ENCODE measurements at regions not wholly inside any gene's neighbourhood (a gene's known extent, or its start where the extent isn't known, plus 50 kb on each side); places are given as distances from the start of the nearest gene placed in this dataset.
"Not testable (repeated sequence)": the region's sequence is repeated elsewhere in the genome, so short reads cannot be mapped to it uniquely, and the experiment has no call there.

DNA sequence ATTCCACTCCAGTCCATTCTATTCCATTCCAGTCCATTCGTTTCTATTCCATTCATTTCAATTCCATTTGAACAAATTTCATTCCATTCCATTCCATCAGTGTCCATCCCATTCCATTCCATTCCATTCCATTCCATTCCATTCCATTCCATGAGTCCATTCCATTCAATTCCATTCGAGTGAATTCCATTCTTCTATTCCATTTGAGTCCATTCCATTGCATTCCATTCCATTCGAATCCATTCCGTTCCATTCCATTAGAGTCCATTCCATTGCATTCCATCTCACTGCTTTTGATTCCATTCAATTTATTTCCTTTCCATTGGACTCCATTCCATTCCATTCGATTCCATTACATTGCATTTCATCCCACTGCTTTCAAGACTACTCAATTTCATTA lies 1132.1 kb downstream of the RPIA start:
- no peak overlapping the region for H3K27ac ChIP-seq (ENCODE audit: low read depth, low read length)
- no peaks in the 10 kb centered on the region for H3K9me3 ChIP-seq (ENCODE audit: control insufficient read depth, insufficient read depth, low read depth, low read length)
- no peaks in the 10 kb centered on the region for H3K4me1 ChIP-seq (ENCODE audit: control insufficient read depth, insufficient read depth, low read length)
- no peaks in the 10 kb centered on the region for H3K36me3 ChIP-seq (ENCODE audit: control insufficient read depth, insufficient read depth, low read length)
- no peak overlapping the region for H3K9ac ChIP-seq (ENCODE audit: low read length)
- H3K27me3 ChIP-seq (ENCODE audit: control insufficient read depth, insufficient read depth, low read length) = no peaks in the 10 kb centered on the region
- H3K4me3 ChIP-seq (ENCODE audit: low read depth, low read length) = no peak overlapping the region

DNA sequence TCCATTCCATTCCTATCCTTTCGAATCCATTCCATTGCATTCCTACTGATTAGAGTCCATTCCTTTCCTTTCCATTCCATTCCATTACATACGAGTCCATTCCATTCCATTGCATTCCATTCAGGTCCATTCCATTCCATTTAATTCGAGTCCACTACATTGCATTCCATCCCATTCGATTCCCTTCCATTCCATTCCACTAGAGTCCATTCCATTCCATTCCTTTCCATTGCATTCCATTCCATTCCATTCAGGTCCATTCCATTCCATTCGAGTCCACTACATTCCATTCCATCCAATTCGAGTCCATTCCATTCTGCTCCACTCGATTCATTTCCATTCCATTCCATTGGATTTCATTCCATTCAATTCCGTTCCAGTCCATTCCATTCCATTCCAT lies 1133.6 kb downstream of the RPIA start:
- Histone ChIP-seq H3K4me1 (ENCODE audit: control insufficient read depth, insufficient read depth, low read length) (no peaks in the 10 kb centered on the region), H3K36me3 (ENCODE audit: control insufficient read depth, insufficient read depth, low read length) (no peaks in the 10 kb centered on the region), H3K9ac (ENCODE audit: low read length) (no peak overlapping the region), H3K4me3 (ENCODE audit: low read depth, low read length) (peak overlapping the region; percentile 0; the same call in 1 of the 2 replicates), H3K9me3 (ENCODE audit: control insufficient read depth, insufficient read depth, low read depth, low read length) (no peaks in the 10 kb centered on the region), H3K27ac (ENCODE audit: low read depth, low read length) (no peak overlapping the region), H3K27me3 (ENCODE audit: control insufficient read depth, insufficient read depth, low read length) (no peaks in the 10 kb centered on the region)

DNA sequence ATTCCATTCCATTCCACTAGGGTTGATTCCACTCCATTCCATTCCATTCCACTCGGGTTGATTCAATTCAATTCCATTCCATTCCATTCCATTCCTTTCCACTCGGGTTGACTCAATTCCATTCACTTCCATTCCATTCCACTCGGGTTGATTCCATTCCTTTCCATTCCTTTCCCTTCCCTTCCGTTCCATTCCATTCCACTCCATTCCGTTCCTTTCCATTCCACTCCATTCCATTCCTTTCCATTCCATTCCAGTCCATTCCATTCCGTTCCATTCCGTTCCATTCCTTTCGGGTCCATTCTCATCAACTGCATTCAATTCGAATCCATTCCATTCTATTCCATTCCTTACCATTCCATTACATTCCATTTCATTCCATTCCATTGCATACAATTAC lies 1135.3 kb downstream of the RPIA start:
- not testable (repeated sequence) for H3K27me3 ChIP-seq (ENCODE audit: control insufficient read depth, insufficient read depth, low read length); H3K9ac ChIP-seq (ENCODE audit: low read length); H3K27ac ChIP-seq (ENCODE audit: low read depth, low read length); H3K4me1 ChIP-seq (ENCODE audit: control insufficient read depth, insufficient read depth, low read length); H3K36me3 ChIP-seq (ENCODE audit: control insufficient read depth, insufficient read depth, low read length); H3K9me3 ChIP-seq (ENCODE audit: control insufficient read depth, insufficient read depth, low read depth, low read length)
- 0 out of 2 replicates have a peak overlapping the region, but pooled peaks have one; percentile 1 for H3K4me3 ChIP-seq (ENCODE audit: low read depth, low read length)

DNA sequence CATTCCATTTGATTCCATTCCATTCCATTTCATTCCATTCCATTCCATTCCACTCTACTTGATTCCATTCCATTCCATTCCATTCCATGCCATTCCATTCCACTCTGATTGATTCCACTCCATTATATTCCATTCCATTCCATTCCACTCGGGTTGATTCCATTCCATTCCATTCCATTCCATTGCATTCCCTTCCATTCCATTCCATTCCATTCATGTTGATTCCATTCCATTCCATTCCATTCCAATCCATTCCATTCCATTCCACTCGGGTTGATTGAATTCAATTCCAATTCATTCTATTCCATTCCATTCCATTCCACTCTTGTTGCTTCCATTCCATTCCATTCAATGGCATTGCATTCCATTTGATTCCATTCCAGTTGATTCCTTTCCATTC lies 1136.4 kb downstream of the RPIA start:
- H3K27me3 ChIP-seq (ENCODE audit: control insufficient read depth, insufficient read depth, low read length); H3K4me1 ChIP-seq (ENCODE audit: control insufficient read depth, insufficient read depth, low read length); H3K9me3 ChIP-seq (ENCODE audit: control insufficient read depth, insufficient read depth, low read depth, low read length); H3K9ac ChIP-seq (ENCODE audit: low read length); H3K36me3 ChIP-seq (ENCODE audit: control insufficient read depth, insufficient read depth, low read length); H3K27ac ChIP-seq (ENCODE audit: low read depth, low read length): not testable (repeated sequence)
- H3K4me3 ChIP-seq (ENCODE audit: low read depth, low read length) = peak overlapping the region; percentile 2; the same call in 1 of the 2 replicates

DNA sequence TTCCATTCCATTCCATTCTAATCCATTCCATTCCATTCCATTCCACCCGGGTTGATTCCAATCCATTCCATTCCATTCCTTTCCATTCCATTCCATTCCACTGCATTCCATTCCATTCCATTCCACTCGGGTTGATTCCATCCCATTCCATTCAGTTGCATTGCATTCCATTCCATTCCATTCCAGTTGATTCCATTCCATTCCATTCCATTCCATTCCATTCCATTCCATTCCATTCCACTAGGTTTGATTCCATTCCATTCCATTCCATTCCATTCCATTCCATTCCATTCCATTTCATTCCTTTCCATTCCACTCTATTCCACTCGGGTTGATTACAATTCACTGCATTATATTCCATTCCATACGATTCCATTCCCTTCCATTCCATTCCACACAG lies 1136.9 kb downstream of the RPIA start:
- H3K36me3 ChIP-seq (ENCODE audit: control insufficient read depth, insufficient read depth, low read length); H3K4me3 ChIP-seq (ENCODE audit: low read depth, low read length); H3K9ac ChIP-seq (ENCODE audit: low read length); H3K27ac ChIP-seq (ENCODE audit: low read depth, low read length); H3K9me3 ChIP-seq (ENCODE audit: control insufficient read depth, insufficient read depth, low read depth, low read length); H3K27me3 ChIP-seq (ENCODE audit: control insufficient read depth, insufficient read depth, low read length); H3K4me1 ChIP-seq (ENCODE audit: control insufficient read depth, insufficient read depth, low read length): not testable (repeated sequence)

DNA sequence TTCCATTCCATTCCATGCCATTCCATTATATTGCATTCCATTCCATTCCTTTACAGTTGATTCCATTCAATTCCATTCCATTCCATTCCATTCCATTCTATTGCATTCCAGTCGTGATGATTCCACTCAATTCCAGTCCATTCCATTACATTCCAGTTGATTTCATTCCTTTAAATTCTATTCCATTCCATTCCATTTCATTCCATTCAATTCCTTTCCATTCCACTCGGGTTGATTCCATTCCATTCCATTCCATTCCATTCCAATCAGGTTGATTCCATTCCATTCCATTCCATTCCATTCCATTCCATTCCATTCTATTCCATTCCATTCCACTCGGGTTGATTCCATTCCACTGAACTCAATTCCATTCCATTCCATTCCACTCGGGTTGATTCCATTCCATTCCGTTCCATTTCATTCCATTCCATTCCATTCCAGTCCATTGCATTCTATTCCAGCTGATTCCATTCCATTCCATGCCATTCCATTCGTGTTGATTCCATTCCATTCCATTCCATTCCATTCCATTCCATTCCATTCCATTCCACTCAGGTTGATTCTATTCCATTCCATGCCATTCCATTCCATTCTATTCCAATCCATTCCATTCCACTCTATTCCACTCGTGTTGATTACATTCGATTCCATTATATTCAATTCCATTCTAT lies 1137.6 kb downstream of the RPIA start:
- not testable (repeated sequence) for H3K9ac ChIP-seq (ENCODE audit: low read length); H3K36me3 ChIP-seq (ENCODE audit: control insufficient read depth, insufficient read depth, low read length); H3K27me3 ChIP-seq (ENCODE audit: control insufficient read depth, insufficient read depth, low read length); H3K27ac ChIP-seq (ENCODE audit: low read depth, low read length); H3K4me1 ChIP-seq (ENCODE audit: control insufficient read depth, insufficient read depth, low read length); H3K9me3 ChIP-seq (ENCODE audit: control insufficient read depth, insufficient read depth, low read depth, low read length)
- H3K4me3 ChIP-seq (ENCODE audit: low read depth, low read length) = 0 out of 2 replicates have a peak overlapping the region, but pooled peaks have one; percentile 3

DNA sequence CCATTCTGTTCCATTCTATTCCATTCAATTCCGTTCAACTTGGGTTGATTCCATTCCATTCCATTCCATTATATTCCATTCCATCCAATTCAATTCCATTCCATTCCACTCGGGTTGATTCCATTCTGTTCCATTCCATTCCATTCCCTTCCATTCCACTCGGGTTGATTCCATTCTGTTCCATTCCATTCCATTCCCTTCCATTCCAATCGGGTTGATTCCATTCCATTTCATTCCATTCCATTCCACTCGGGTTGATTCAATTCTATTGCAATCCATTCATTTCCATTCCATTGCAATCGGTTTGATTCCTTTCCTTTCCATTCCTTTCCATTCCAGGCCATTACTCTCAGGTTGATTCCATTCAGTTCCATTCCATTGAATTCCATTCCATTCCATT lies 1138.4 kb downstream of the RPIA start:
- no peaks in the 10 kb centered on the region for H3K36me3 ChIP-seq (ENCODE audit: control insufficient read depth, insufficient read depth, low read length)
- no peak overlapping the region; the same call in 1 of the 2 replicates for H3K4me3 ChIP-seq (ENCODE audit: low read depth, low read length)

DNA sequence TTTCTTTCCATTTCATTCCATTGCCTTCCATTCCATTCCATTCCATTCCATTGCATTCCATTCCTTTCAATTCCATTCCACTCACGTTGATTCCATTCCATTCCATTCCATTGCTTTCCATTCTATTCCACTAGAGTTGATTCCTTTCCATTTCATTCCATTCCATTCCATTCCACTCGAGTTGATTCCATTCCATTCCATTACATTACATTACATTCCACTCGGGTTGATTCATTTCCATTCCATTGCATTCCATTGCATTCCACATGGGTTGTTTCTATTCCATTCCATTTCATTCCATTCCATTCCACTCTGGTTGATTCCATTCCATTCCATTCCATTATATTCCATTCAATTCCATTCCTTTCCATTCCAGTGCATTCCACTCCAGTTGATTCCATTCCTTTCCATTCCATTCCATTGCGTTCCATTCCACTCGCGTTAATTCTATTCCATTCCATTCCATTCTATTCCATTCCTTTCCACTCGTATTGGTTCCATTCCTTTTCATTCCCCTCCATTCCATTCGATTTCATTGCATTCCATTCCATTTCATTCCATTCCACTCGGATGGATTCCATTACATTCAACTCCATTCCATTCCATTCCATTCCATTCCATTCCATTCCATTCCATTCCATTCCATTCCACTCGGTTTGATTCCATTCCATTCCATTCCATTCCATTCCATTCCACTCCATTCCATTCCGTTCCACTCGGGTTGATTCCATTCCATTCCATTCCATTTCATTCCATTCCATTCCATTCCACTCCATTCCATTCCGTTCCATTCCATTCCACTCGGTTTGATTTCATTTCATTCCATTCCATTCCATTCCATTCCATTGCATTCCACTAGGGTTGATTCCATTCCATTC lies 1139.1 kb downstream of the RPIA start:
- H3K27me3 ChIP-seq (ENCODE audit: control insufficient read depth, insufficient read depth, low read length); H3K9me3 ChIP-seq (ENCODE audit: control insufficient read depth, insufficient read depth, low read depth, low read length); H3K4me1 ChIP-seq (ENCODE audit: control insufficient read depth, insufficient read depth, low read length); H3K27ac ChIP-seq (ENCODE audit: low read depth, low read length); H3K36me3 ChIP-seq (ENCODE audit: control insufficient read depth, insufficient read depth, low read length); H3K9ac ChIP-seq (ENCODE audit: low read length): not testable (repeated sequence)
- H3K4me3 ChIP-seq (ENCODE audit: low read depth, low read length) = peak overlapping the region; percentile 2; the same call in 1 of the 2 replicates

More for the DNA sequence above, 1138.4 kb downstream of the RPIA start:
- no peaks in the 10 kb centered on the region for H3K9me3 ChIP-seq (ENCODE audit: control insufficient read depth, insufficient read depth, low read depth, low read length)
- no peaks in the 10 kb centered on the region for H3K4me1 ChIP-seq (ENCODE audit: control insufficient read depth, insufficient read depth, low read length)
- no peaks in the 10 kb centered on the region for H3K27me3 ChIP-seq (ENCODE audit: control insufficient read depth, insufficient read depth, low read length)
- H3K9ac ChIP-seq (ENCODE audit: low read length) = no peak overlapping the region
- no peak overlapping the region for H3K27ac ChIP-seq (ENCODE audit: low read depth, low read length)

DNA sequence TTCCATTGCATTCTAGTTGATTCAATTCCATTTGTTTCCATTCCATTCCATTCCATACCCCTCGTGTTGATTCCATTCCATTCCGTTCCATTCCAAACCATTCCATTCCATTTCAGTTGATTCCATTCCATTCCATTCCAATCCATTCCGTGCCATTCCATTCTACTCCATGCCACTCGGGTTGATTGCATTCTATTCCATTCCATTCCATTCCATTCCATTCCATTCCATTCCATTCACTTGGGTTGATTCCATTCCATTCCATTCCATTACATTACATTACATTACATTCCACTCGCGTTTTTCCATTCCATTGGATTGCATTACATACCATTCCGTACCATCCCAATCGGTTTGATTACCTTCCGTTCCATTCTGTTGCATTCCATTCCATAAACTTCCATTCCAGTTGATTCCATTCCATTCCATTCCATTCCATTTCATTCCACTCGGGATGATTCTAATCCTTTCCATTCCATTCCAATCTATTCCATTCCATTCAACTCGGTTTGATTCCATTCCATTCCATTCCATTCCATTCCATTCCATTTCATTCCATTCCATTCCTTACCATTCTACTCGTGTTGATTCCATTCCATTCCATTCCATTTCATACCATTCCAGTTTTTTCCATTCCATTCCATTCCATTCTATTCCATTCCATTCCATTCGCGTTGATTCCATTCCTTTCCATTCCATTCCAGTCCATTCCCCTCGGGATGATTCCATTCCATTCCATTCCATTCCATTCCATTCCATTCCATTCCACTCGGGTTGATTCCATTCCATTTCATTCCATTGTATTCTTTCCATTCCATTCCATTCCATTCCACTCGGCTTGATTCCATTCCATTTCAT lies 1140.4 kb downstream of the RPIA start:
- peak overlapping the region; percentile 11 for H3K4me3 ChIP-seq (ENCODE audit: low read depth, low read length)
- H3K9ac ChIP-seq (ENCODE audit: low read length) = no peak overlapping the region
- no peaks in the 10 kb centered on the region for H3K27me3 ChIP-seq (ENCODE audit: control insufficient read depth, insufficient read depth, low read length)
- no peaks in the 10 kb centered on the region for H3K4me1 ChIP-seq (ENCODE audit: control insufficient read depth, insufficient read depth, low read length)
- H3K9me3 ChIP-seq (ENCODE audit: control insufficient read depth, insufficient read depth, low read depth, low read length) = no peaks in the 10 kb centered on the region
- no peaks in the 10 kb centered on the region for H3K36me3 ChIP-seq (ENCODE audit: control insufficient read depth, insufficient read depth, low read length)
- H3K27ac ChIP-seq (ENCODE audit: low read depth, low read length) = no peak overlapping the region

DNA sequence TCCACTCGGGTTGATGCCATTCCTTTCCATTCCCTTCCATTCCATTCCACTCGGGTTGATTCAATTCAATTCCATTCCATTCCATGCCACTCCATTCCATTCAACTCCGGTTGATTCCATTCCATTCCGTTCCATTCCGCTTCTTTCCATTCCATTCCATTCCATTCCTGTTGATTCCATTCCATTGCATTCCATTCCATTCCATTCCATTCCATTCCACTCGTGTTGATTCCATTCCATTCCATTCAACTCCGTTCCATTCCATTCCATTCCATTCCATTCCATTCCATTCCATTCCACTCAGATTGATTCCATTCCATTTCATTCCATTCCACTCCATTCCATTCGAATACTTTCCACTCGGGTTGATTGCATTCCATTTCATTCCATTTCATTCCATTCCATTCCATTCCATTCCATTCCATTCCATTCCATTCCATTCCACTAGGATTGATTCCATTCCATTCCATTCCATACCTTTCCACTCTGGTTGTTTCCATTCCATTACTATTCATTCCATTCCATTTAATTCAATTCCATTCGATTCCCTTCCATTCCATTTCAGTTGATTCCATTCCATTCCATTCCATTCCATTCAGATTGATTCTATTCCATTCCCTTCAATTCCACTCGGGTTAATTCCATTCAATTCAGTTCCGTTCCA lies 1141.8 kb downstream of the RPIA start:
- Histone ChIP-seq H3K4me3 (ENCODE audit: low read depth, low read length) (no peak overlapping the region), H3K36me3 (ENCODE audit: control insufficient read depth, insufficient read depth, low read length) (no peaks in the 10 kb centered on the region), H3K27me3 (ENCODE audit: control insufficient read depth, insufficient read depth, low read length) (no peaks in the 10 kb centered on the region), H3K9me3 (ENCODE audit: control insufficient read depth, insufficient read depth, low read depth, low read length) (no peaks in the 10 kb centered on the region), H3K9ac (ENCODE audit: low read length) (no peak overlapping the region), H3K4me1 (ENCODE audit: control insufficient read depth, insufficient read depth, low read length) (no peaks in the 10 kb centered on the region), H3K27ac (ENCODE audit: low read depth, low read length) (no peak overlapping the region)

Data from HUES6 (cell line).